Fibroblast of skin of back (primary cell): ENCODE measurements at regions not wholly inside any gene's neighbourhood (a gene's known extent, or its start where the extent isn't known, plus 50 kb on each side); places are given as distances from the start of the nearest gene placed in this dataset.
"Not testable (repeated sequence)": the region's sequence is repeated elsewhere in the genome, so short reads cannot be mapped to it uniquely, and the experiment has no call there.

Experiments used
- DNase-seq: peaks from one replicate; pipeline ENCODE4 v3.0.0-alpha.2; 2013

GRCh38 chr12:73529954-73530353 lies 1007.7 kb upstream of the ATXN7L3B start:
- DNase-seq: no peak

- no peak for DNase-seq
Observed at GRCh38 chr12:73531752-73532151, 1005.9 kb upstream of the ATXN7L3B start.

- DNase-seq: no peak
Observed at GRCh38 chr12:73547421-73547820, 990.2 kb upstream of the ATXN7L3B start.

GRCh38 chr12:73585136-73585535 lies 952.5 kb upstream of the ATXN7L3B start:
- no peak for DNase-seq

- DNase-seq: no peak
Observed at GRCh38 chr12:73589220-73589619, 948.4 kb upstream of the ATXN7L3B start.

- DNase-seq: no peak
Observed at GRCh38 chr12:73598626-73599025, 939.0 kb upstream of the ATXN7L3B start.

GRCh38 chr12:73599268-73599667 lies 938.4 kb upstream of the ATXN7L3B start:
- no peak for DNase-seq

- not testable (repeated sequence) for DNase-seq
Observed at GRCh38 chr12:73605925-73606324, 931.7 kb upstream of the ATXN7L3B start.

- no peak for DNase-seq
Observed at GRCh38 chr12:73612551-73612950, 925.1 kb upstream of the ATXN7L3B start.

GRCh38 chr12:73623421-73623820 lies 914.2 kb upstream of the ATXN7L3B start:
- DNase-seq: no peak

- no peak for DNase-seq
Observed at GRCh38 chr12:73625226-73625625, 912.4 kb upstream of the ATXN7L3B start.

- DNase-seq: no peak
Observed at GRCh38 chr12:73629171-73629570, 908.5 kb upstream of the ATXN7L3B start.

- no peak for DNase-seq
Observed at GRCh38 chr12:73629893-73630831, 907.5 kb upstream of the ATXN7L3B start.

GRCh38 chr12:73632191-73632590 lies 905.4 kb upstream of the ATXN7L3B start:
- no peak for DNase-seq

GRCh38 chr12:73632661-73633060 lies 905.0 kb upstream of the ATXN7L3B start:
- DNase-seq: no peak

GRCh38 chr12:73639397-73639796 lies 898.2 kb upstream of the ATXN7L3B start:
- DNase-seq: not testable (repeated sequence)

- DNase-seq: no peak
Observed at GRCh38 chr12:73656375-73656774, 881.3 kb upstream of the ATXN7L3B start.

GRCh38 chr12:73659802-73660201 lies 877.8 kb upstream of the ATXN7L3B start:
- DNase-seq: no peak

- no peak for DNase-seq
Observed at GRCh38 chr12:73665193-73665592, 872.4 kb upstream of the ATXN7L3B start.

GRCh38 chr12:73671550-73671949 lies 866.1 kb upstream of the ATXN7L3B start:
- not testable (repeated sequence) for DNase-seq

GRCh38 chr12:73677520-73678291 lies 859.9 kb upstream of the ATXN7L3B start:
- DNase-seq: no peak

GRCh38 chr12:73678335-73678734 lies 859.3 kb upstream of the ATXN7L3B start:
- DNase-seq: no peak

GRCh38 chr12:73699318-73699717 lies 838.3 kb upstream of the ATXN7L3B start:
- DNase-seq: no peak

- DNase-seq: no peak
Observed at GRCh38 chr12:73714655-73715054, 823.0 kb upstream of the ATXN7L3B start.
